HG02973 (cell line): ENCODE measurements at regions not wholly inside any gene's neighbourhood (a gene's known extent, or its start where the extent isn't known, plus 50 kb on each side); places are given as distances from the start of the nearest gene placed in this dataset.
"Not testable (repeated sequence)": the region's sequence is repeated elsewhere in the genome, so short reads cannot be mapped to it uniquely, and the experiment has no call there.

ENCODE experiments used
- ATAC-seq: cut with Tn5 transposase; IDR thresholded peaks from one replicate; pipeline ENCODE4 v1.9.1; 2021; ENCODE audit warnings: moderate library complexity; ENCODE audit not compliant: unreplicated experiment

GRCh38 chr18:41899535-41899934 is 55.5 kb upstream of the PIK3C3 start:
- no peak for ATAC-seq

- no peak for ATAC-seq
Measured at GRCh38 chr18:41893432-41893831, 61.6 kb upstream of the PIK3C3 start.

- ATAC-seq: no peak
Measured at GRCh38 chr18:41887100-41887499, 67.9 kb upstream of the PIK3C3 start.

- no peak for ATAC-seq
Measured at GRCh38 chr18:41886126-41886807, 68.8 kb upstream of the PIK3C3 start.

- no peak for ATAC-seq
Measured at GRCh38 chr18:41881285-41881684, 73.7 kb upstream of the PIK3C3 start.

GRCh38 chr18:41879256-41879655 is 75.8 kb upstream of the PIK3C3 start:
- no peak for ATAC-seq

GRCh38 chr18:41875094-41875780 is 79.8 kb upstream of the PIK3C3 start:
- ATAC-seq: no peak

- no peak for ATAC-seq
Measured at GRCh38 chr18:41873730-41874129, 81.3 kb upstream of the PIK3C3 start.

- no peak for ATAC-seq
Measured at GRCh38 chr18:41872206-41872605, 82.8 kb upstream of the PIK3C3 start.

- no peak for ATAC-seq
Measured at GRCh38 chr18:41871229-41872000, 83.6 kb upstream of the PIK3C3 start.

- ATAC-seq: no peak
Measured at GRCh38 chr18:41870817-41871216, 84.2 kb upstream of the PIK3C3 start.

GRCh38 chr18:41870191-41870590 is 84.8 kb upstream of the PIK3C3 start:
- ATAC-seq: no peak

- not testable (repeated sequence) for ATAC-seq
Measured at GRCh38 chr18:41865796-41866195, 89.2 kb upstream of the PIK3C3 start.

GRCh38 chr18:41864216-41864615 is 90.8 kb upstream of the PIK3C3 start:
- no peak for ATAC-seq

- ATAC-seq: no peak
Measured at GRCh38 chr18:41862921-41863320, 92.1 kb upstream of the PIK3C3 start.

GRCh38 chr18:41860987-41861386 is 94.0 kb upstream of the PIK3C3 start:
- ATAC-seq: no peak

- ATAC-seq: no peak
Measured at GRCh38 chr18:41858761-41859555, 96.1 kb upstream of the PIK3C3 start.

- no peak for ATAC-seq
Measured at GRCh38 chr18:41853280-41853679, 101.8 kb upstream of the PIK3C3 start.

GRCh38 chr18:41850781-41851180 is 104.3 kb upstream of the PIK3C3 start:
- ATAC-seq: no peak

- no peak for ATAC-seq
Measured at GRCh38 chr18:41849632-41850031, 105.4 kb upstream of the PIK3C3 start.

- ATAC-seq: no peak
Measured at GRCh38 chr18:41845563-41845962, 109.5 kb upstream of the PIK3C3 start.
